Stimulated activated CD8-positive, alpha-beta memory T cell treated with anti-CD3 and anti-CD28 coated beads, Interleukin-12 subunit alpha, Interleukin-12 subunit beta, amount 100 ng/mL, for 4 hours (primary cell): ENCODE measurements at regions not wholly inside any gene's neighbourhood (a gene's known extent, or its start where the extent isn't known, plus 50 kb on each side); places are given as distances from the start of the nearest gene placed in this dataset.

Experiments used
- DNase-seq: peaks from one replicate; pipeline ENCODE4 v3.0.0-alpha.2; 2020; ENCODE audit warnings: low read depth

GRCh38 chr1:229031481-229032341 is 239.2 kb upstream of the RAB4A start:
- no peak for DNase-seq

GRCh38 chr1:229032375-229032774 is 238.5 kb upstream of the RAB4A start:
- DNase-seq: no peak

- DNase-seq: no peak
Measured at GRCh38 chr1:229033480-229033879, 237.4 kb upstream of the RAB4A start.

GRCh38 chr1:229034342-229034741 is 236.6 kb upstream of the RAB4A start:
- no peak for DNase-seq

- DNase-seq: no peak
Measured at GRCh38 chr1:229035054-229035747, 235.7 kb upstream of the RAB4A start.

- DNase-seq: no peak
Measured at GRCh38 chr1:229035748-229036082, 235.2 kb upstream of the RAB4A start.

- no peak for DNase-seq
Measured at GRCh38 chr1:229037806-229038405, 233.0 kb upstream of the RAB4A start.

GRCh38 chr1:229040630-229041358 is 230.1 kb upstream of the RAB4A start:
- DNase-seq: no peak

GRCh38 chr1:229041946-229042345 is 229.0 kb upstream of the RAB4A start:
- no peak for DNase-seq

GRCh38 chr1:229042482-229042881 is 228.4 kb upstream of the RAB4A start:
- DNase-seq: no peak

- DNase-seq: no peak
Measured at GRCh38 chr1:229043115-229043514, 227.8 kb upstream of the RAB4A start.

GRCh38 chr1:229046251-229046853 is 224.6 kb upstream of the RAB4A start:
- DNase-seq: no peak

- no peak for DNase-seq
Measured at GRCh38 chr1:229047161-229047839, 223.6 kb upstream of the RAB4A start.

- no peak for DNase-seq
Measured at GRCh38 chr1:229047840-229048620, 222.9 kb upstream of the RAB4A start.

GRCh38 chr1:229048896-229049295 is 222.0 kb upstream of the RAB4A start:
- no peak for DNase-seq

- no peak for DNase-seq
Measured at GRCh38 chr1:229056046-229056445, 214.9 kb upstream of the RAB4A start.

GRCh38 chr1:229058111-229058561 is 212.8 kb upstream of the RAB4A start:
- no peak for DNase-seq

GRCh38 chr1:229058729-229059128 is 212.2 kb upstream of the RAB4A start:
- DNase-seq: no peak

GRCh38 chr1:229059671-229060539 is 211.0 kb upstream of the RAB4A start:
- DNase-seq: no peak

- no peak for DNase-seq
Measured at GRCh38 chr1:229062135-229062534, 208.8 kb upstream of the RAB4A start.
